ENCODE measurements at regions not wholly inside any gene's neighbourhood (a gene's known extent, or its start where the extent isn't known, plus 50 kb on each side); places are given as distances from the start of the nearest gene placed in this dataset.

DNA sequence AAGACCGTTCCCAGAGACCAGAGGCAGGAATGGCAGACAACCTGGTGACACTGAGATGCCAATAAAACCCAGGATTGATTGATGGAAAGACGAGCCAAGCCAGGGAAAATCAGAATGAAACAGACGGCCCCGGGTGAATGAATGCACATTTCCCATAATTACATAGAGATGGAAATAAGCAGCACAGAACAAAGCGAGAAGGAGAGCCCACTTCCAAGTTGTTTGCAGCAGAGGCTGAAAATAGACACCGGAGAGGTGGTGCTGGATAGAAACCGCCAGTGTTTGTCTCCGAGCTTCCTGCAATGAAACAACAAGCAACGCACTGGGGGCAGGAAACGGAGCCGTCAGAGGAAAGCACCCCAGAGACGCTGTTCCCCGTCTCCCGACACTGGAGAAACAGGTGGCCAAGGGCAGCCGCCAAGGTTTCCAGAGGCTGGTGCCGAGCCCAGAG lies 406.8 kb downstream of the SHANK2 start:
- TF ChIP-seq, protein P1, sequence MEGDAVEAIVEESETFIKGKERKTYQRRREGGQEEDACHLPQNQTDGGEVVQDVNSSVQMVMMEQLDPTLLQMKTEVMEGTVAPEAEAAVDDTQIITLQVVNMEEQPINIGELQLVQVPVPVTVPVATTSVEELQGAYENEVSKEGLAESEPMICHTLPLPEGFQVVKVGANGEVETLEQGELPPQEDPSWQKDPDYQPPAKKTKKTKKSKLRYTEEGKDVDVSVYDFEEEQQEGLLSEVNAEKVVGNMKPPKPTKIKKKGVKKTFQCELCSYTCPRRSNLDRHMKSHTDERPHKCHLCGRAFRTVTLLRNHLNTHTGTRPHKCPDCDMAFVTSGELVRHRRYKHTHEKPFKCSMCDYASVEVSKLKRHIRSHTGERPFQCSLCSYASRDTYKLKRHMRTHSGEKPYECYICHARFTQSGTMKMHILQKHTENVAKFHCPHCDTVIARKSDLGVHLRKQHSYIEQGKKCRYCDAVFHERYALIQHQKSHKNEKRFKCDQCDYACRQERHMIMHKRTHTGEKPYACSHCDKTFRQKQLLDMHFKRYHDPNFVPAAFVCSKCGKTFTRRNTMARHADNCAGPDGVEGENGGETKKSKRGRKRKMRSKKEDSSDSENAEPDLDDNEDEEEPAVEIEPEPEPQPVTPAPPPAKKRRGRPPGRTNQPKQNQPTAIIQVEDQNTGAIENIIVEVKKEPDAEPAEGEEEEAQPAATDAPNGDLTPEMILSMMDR (conservative IDR thresholded peaks at IDR 0.05 in 1 of 2, IDR thresholded peaks at IDR 0.05 in 1 of 2; ENCODE audit: low read depth in 1 of 2, low read length in 2 of 2) = no peak
- no peak for TF ChIP-seq EZH2 (IDR thresholded peaks at IDR 0.05; ENCODE audit: low read length, missing control alignments)
